ENCODE measurements at regions not wholly inside any gene's neighbourhood (a gene's known extent, or its start where the extent isn't known, plus 50 kb on each side); places are given as distances from the start of the nearest gene placed in this dataset.
"Not testable (repeated sequence)": the region's sequence is repeated elsewhere in the genome, so short reads cannot be mapped to it uniquely, and the experiment has no call there.

DNA sequence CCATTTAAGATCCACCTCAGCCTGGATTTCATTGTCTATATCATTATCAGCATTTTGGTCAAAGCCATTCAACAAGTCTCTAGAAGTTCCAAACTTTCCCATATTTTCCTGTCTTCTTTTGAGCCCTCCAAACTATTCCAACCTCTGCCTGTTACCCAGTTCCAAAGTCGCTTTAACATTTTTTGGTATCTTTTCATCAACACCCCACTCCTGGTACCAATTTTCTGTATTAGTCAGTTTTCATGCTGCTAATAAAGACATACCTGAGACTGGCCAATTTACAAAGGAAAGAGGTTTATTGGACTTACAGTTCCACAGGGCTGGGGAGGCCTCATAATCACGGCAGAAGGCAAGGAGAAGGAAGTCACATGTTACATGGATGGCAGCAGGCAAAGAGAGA lies 982.9 kb downstream of the TAF11L14 start:
- POLR2A ChIA-PET; H3K4me1 ChIP-seq (ENCODE audit: control extremely low read depth in 1 of 4, control insufficient read depth in 4 of 4, insufficient read depth in 4 of 4, low read length in 3 of 4); H3K36me3 ChIP-seq (ENCODE audit: control insufficient read depth in 4 of 4, insufficient read depth in 4 of 4, low read length in 3 of 4); H3K4me3 ChIP-seq (ENCODE audit: control insufficient read depth in 1 of 7, extremely low read depth in 1 of 7, insufficient read depth in 4 of 7, low read depth in 2 of 7, low read length in 6 of 7); H3K27me3 ChIP-seq (replicated peaks in 2 of 5; ENCODE audit: control insufficient read depth in 4 of 5, insufficient read depth in 5 of 5, low read length in 4 of 5); DNase-seq; H3K27ac ChIP-seq (ENCODE audit: insufficient read depth in 1 of 2, low read depth in 1 of 2, low read length in 2 of 2, poor library complexity in 1 of 2, severe bottlenecking in 2 of 2); CTCF ChIA-PET: not testable (repeated sequence)
- H3K9me3 ChIP-seq (ENCODE audit: control extremely low read depth in 1 of 5, control insufficient read depth in 4 of 5, insufficient read depth in 2 of 5, low read depth in 1 of 5, low read length in 4 of 5) = peaks cover 0 to 13% (median 9%) of the 10 kb centered on the region in 5 experiments
- WGBS (ENCODE audit: insufficient coverage) = 100% methylated on average over 2 of the region's 2 CpGs

DNA sequence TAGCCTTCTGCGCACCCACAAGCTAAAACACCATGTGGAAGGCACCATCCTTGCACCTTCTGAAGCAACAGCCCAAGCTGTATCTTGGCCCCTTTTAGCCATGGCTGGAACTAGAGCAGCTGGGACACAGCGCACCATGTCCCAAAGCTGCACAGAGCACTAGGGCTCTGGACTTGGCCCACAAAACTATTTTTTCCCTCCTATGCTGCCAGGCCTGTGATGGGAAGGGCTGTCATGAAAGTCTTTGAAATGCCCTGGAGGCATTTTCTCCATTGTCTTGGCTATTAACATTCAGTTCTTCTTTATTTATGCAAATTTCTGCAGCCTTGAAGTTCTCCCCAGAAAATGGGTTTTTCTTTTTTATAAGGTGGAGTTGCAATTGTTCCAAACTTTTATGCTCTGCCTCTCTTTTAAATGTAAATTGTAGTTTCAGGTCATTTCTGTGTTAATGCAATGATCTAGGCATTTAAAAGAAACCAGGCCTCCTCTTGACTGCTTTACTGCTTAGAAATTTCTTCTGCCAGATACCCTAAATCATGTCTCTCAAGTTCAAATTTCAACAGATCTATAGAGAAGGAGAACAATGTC lies 996.3 kb downstream of the TAF11L14 start:
- ChIA-PET CTCF (no interaction called here), POLR2A (no interaction called here)
- Histone ChIP-seq H3K27ac (ENCODE audit: insufficient read depth in 1 of 2, low read depth in 1 of 2, low read length in 2 of 2, poor library complexity in 1 of 2, severe bottlenecking in 2 of 2) (no peak overlapping the region), H3K27me3 (replicated peaks in 2 of 5; ENCODE audit: control insufficient read depth in 4 of 5, insufficient read depth in 5 of 5, low read length in 4 of 5) (no peaks in the 10 kb centered on the region), H3K4me1 (ENCODE audit: control extremely low read depth in 1 of 4, control insufficient read depth in 4 of 4, insufficient read depth in 4 of 4, low read length in 3 of 4) (no peaks in the 10 kb centered on the region), H3K36me3 (ENCODE audit: control insufficient read depth in 4 of 4, insufficient read depth in 4 of 4, low read length in 3 of 4) (no peaks in the 10 kb centered on the region), H3K9me3 (ENCODE audit: control extremely low read depth in 1 of 5, control insufficient read depth in 4 of 5, insufficient read depth in 2 of 5, low read depth in 1 of 5, low read length in 4 of 5) (no peaks in the 10 kb centered on the region), H3K4me3 (ENCODE audit: control insufficient read depth in 1 of 7, extremely low read depth in 1 of 7, insufficient read depth in 4 of 7, low read depth in 2 of 7, low read length in 6 of 7) (no peak overlapping the region)
- 100% methylated on average over 1 of the region's 2 CpGs for WGBS (ENCODE audit: insufficient coverage)
- no peak for DNase-seq

DNA sequence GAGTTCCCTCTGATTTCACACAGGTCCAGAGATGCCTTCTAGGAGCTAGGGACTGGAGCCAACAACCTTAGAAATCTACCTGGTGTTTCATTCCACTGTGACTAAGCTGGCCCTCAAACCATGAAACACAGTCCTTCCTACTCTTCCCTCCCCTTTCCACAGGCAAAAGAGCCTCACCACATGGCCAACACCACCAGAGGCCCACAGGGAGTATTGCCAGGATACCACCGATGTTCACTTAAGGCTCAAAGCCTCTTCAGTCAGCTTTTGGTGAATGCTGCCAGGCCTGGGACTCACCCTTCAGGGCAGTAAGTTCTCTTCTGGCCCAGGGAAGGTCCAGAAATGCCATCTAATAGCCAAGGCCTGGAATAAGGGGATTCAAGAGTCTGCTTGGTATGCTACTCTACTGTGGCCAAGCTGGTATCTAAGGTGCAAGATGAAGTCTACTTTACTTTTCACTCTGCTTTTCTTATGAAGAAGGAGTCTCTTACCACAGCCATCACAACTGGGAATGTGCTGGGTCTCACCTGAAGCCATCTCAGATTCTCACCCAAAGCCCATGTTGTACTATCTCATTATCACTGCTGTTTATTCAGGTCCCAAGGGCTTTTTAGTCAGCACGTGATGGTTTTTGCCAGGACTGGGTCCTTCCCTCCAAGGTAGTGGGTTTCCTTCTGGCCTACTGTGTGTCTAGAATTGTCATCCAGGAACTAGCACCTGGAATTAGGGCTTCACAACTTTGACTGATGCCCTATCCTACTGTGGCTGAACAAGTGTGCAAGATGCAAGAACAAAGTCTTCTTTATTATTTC lies 1018.4 kb downstream of the TAF11L14 start:
- WGBS (ENCODE audit: insufficient coverage) = 100% methylated on average over 2 of the region's 2 CpGs
- H3K36me3 ChIP-seq (ENCODE audit: control insufficient read depth in 4 of 4, insufficient read depth in 4 of 4, low read length in 3 of 4) = no peaks in the 10 kb centered on the region
- no peaks in the 10 kb centered on the region for H3K4me1 ChIP-seq (ENCODE audit: control extremely low read depth in 1 of 4, control insufficient read depth in 4 of 4, insufficient read depth in 4 of 4, low read length in 3 of 4)
- no peak for DNase-seq
- CTCF ChIA-PET = no interaction called here
- POLR2A ChIA-PET = no interaction called here
- H3K4me3 ChIP-seq (ENCODE audit: control insufficient read depth in 1 of 7, extremely low read depth in 1 of 7, insufficient read depth in 4 of 7, low read depth in 2 of 7, low read length in 6 of 7) = no peak overlapping the region
- peaks cover 0 to 10% (median 1%) of the 10 kb centered on the region in 5 experiments for H3K9me3 ChIP-seq (ENCODE audit: control extremely low read depth in 1 of 5, control insufficient read depth in 4 of 5, insufficient read depth in 2 of 5, low read depth in 1 of 5, low read length in 4 of 5)
- H3K27ac ChIP-seq (ENCODE audit: insufficient read depth in 1 of 2, low read depth in 1 of 2, low read length in 2 of 2, poor library complexity in 1 of 2, severe bottlenecking in 2 of 2) = no peak overlapping the region
- no peaks in the 10 kb centered on the region for H3K27me3 ChIP-seq (replicated peaks in 2 of 5; ENCODE audit: control insufficient read depth in 4 of 5, insufficient read depth in 5 of 5, low read length in 4 of 5)

DNA sequence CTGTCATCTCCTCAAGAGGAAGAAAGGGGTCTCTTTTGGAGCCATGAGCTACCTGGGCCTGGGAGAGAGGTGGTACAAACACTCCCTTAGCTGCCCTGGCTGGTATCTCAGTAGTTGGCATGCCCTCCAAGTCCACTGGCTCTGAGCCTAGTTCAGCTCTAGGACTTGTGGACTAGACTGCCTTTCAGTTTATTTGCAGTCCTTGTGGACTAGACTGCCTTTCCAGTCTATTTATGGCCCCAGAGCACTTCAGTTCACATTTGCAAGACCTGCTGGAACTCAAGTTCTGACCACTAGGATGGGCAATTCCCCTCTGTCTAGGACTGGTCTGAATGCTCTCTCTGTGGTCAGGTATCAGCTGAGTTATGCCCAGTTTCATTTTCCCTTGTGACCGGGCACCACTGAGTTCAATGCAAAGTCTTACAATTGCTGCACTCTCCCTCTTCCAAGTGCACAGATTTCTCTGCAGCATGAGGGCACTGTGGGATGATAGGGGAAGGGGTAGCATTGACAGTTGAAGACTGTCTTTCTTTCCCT lies 1019.0 kb downstream of the TAF11L14 start:
- no peak overlapping the region for H3K27ac ChIP-seq (ENCODE audit: insufficient read depth in 1 of 2, low read depth in 1 of 2, low read length in 2 of 2, poor library complexity in 1 of 2, severe bottlenecking in 2 of 2)
- ChIA-PET CTCF (no interaction called here), POLR2A (no interaction called here)
- no peaks in the 10 kb centered on the region for H3K4me1 ChIP-seq (ENCODE audit: control extremely low read depth in 1 of 4, control insufficient read depth in 4 of 4, insufficient read depth in 4 of 4, low read length in 3 of 4)
- no peaks in the 10 kb centered on the region for H3K36me3 ChIP-seq (ENCODE audit: control insufficient read depth in 4 of 4, insufficient read depth in 4 of 4, low read length in 3 of 4)
- peaks cover 0 to 7% (median 0%) of the 10 kb centered on the region in 5 experiments for H3K9me3 ChIP-seq (ENCODE audit: control extremely low read depth in 1 of 5, control insufficient read depth in 4 of 5, insufficient read depth in 2 of 5, low read depth in 1 of 5, low read length in 4 of 5)
- no CpG with 5 or more reads among the region's 1 CpG for WGBS (ENCODE audit: insufficient coverage)
- no peak for DNase-seq
- H3K27me3 ChIP-seq (replicated peaks in 2 of 5; ENCODE audit: control insufficient read depth in 4 of 5, insufficient read depth in 5 of 5, low read length in 4 of 5) = no peaks in the 10 kb centered on the region
- no peak overlapping the region for H3K4me3 ChIP-seq (ENCODE audit: control insufficient read depth in 1 of 7, extremely low read depth in 1 of 7, insufficient read depth in 4 of 7, low read depth in 2 of 7, low read length in 6 of 7)

DNA sequence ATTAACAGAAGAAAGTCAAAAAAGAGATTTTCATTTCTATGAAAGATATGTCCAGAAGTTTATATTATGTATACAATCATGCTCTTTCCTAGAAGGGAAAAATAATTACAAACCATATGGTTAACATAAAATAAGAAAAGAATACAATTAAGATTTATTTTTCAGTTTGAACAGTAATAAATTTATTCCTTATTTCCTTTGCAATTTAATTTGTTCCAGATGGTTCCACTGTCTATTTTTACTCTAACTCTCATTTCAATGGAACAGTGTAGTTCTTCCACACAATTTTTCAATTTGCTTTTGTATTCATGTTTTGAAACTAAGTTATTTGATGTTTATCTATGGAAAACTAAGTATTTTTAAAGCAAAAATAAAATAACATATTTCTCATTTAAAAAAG lies 1026.3 kb downstream of the TAF11L14 start:
- Histone ChIP-seq H3K4me1 (ENCODE audit: control extremely low read depth in 1 of 4, control insufficient read depth in 4 of 4, insufficient read depth in 4 of 4, low read length in 3 of 4) (no peaks in the 10 kb centered on the region), H3K4me3 (ENCODE audit: control insufficient read depth in 1 of 7, extremely low read depth in 1 of 7, insufficient read depth in 4 of 7, low read depth in 2 of 7, low read length in 6 of 7) (no peak overlapping the region), H3K27me3 (replicated peaks in 2 of 5; ENCODE audit: control insufficient read depth in 4 of 5, insufficient read depth in 5 of 5, low read length in 4 of 5) (no peaks in the 10 kb centered on the region), H3K27ac (ENCODE audit: insufficient read depth in 1 of 2, low read depth in 1 of 2, low read length in 2 of 2, poor library complexity in 1 of 2, severe bottlenecking in 2 of 2) (no peak overlapping the region), H3K9me3 (ENCODE audit: control extremely low read depth in 1 of 5, control insufficient read depth in 4 of 5, insufficient read depth in 2 of 5, low read depth in 1 of 5, low read length in 4 of 5) (no peaks in the 10 kb centered on the region), H3K36me3 (ENCODE audit: control insufficient read depth in 4 of 4, insufficient read depth in 4 of 4, low read length in 3 of 4) (no peaks in the 10 kb centered on the region)
- no peak for DNase-seq
- ChIA-PET POLR2A (interaction anchor here (1.0 kb wide), 1 partner anchor 335 kb away, joined by 4 read pairs; no protein-coding TSS in a partner anchor), CTCF (interaction anchor here (1.5 kb wide), 1 partner anchor 15 kb away, joined by 3 read pairs; no protein-coding TSS in a partner anchor)

DNA sequence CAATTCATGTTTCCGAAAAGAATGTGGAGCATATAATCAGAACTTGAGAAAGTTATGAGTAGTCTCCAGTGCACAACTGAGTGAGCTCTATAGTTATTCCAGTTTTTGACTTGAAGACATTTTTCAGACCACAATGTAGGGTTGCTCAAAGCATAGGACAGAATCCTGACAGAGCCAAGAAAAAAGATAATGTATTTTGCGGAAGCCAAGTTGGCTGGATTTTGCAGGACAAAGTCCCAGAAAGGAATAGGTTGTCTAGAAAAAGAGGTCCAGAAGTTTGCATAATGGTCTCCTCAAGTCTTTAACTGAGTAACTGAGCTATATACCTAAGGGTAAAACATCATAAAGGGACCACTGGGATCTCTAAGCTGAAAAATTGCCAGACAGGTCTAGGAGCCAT lies 1028.0 kb downstream of the TAF11L14 start:
- H3K9me3 ChIP-seq (ENCODE audit: control extremely low read depth in 1 of 5, control insufficient read depth in 4 of 5, insufficient read depth in 2 of 5, low read depth in 1 of 5, low read length in 4 of 5) = no peaks in the 10 kb centered on the region
- POLR2A ChIA-PET = no interaction called here
- no peak for DNase-seq
- 100% methylated on average over 2 of the region's 2 CpGs for WGBS (ENCODE audit: insufficient coverage)
- H3K27ac ChIP-seq (ENCODE audit: insufficient read depth in 1 of 2, low read depth in 1 of 2, low read length in 2 of 2, poor library complexity in 1 of 2, severe bottlenecking in 2 of 2) = no peak overlapping the region
- H3K4me1 ChIP-seq (ENCODE audit: control extremely low read depth in 1 of 4, control insufficient read depth in 4 of 4, insufficient read depth in 4 of 4, low read length in 3 of 4) = no peaks in the 10 kb centered on the region
- no peaks in the 10 kb centered on the region for H3K36me3 ChIP-seq (ENCODE audit: control insufficient read depth in 4 of 4, insufficient read depth in 4 of 4, low read length in 3 of 4)
- CTCF ChIA-PET = no interaction called here
- no peak overlapping the region for H3K4me3 ChIP-seq (ENCODE audit: control insufficient read depth in 1 of 7, extremely low read depth in 1 of 7, insufficient read depth in 4 of 7, low read depth in 2 of 7, low read length in 6 of 7)
- no peaks in the 10 kb centered on the region for H3K27me3 ChIP-seq (replicated peaks in 2 of 5; ENCODE audit: control insufficient read depth in 4 of 5, insufficient read depth in 5 of 5, low read length in 4 of 5)

DNA sequence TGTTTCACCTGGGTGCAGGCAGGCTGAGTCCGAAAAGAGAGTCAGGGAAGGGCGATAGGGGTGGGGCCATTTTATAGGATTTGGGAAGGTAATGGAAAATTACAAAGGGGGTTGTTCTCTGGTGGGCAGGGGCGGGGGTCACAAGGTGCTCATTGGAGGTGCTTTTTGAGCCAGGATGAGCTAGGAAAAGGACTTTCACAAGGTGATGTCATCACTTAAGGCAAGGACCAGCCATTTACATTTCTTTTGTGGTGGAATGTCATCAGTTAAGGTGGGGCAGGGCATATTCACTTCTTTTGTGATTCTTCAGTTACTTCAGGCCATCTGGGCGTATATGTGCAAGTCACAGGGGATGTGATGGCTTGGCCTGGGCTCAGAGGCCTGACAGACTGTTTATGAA lies 1040.0 kb downstream of the TAF11L14 start:
- H3K4me1 ChIP-seq (ENCODE audit: control extremely low read depth in 1 of 4, control insufficient read depth in 4 of 4, insufficient read depth in 4 of 4, low read length in 3 of 4) = peaks cover 3 to 11% (median 4%) of the 10 kb centered on the region in 4 experiments
- DNase-seq; H3K27me3 ChIP-seq (replicated peaks in 2 of 5; ENCODE audit: control insufficient read depth in 4 of 5, insufficient read depth in 5 of 5, low read length in 4 of 5); H3K27ac ChIP-seq (ENCODE audit: insufficient read depth in 1 of 2, low read depth in 1 of 2, low read length in 2 of 2, poor library complexity in 1 of 2, severe bottlenecking in 2 of 2); H3K36me3 ChIP-seq (ENCODE audit: control insufficient read depth in 4 of 4, insufficient read depth in 4 of 4, low read length in 3 of 4); H3K4me3 ChIP-seq (ENCODE audit: control insufficient read depth in 1 of 7, extremely low read depth in 1 of 7, insufficient read depth in 4 of 7, low read depth in 2 of 7, low read length in 6 of 7); POLR2A ChIA-PET; CTCF ChIA-PET; H3K9me3 ChIP-seq (ENCODE audit: control extremely low read depth in 1 of 5, control insufficient read depth in 4 of 5, insufficient read depth in 2 of 5, low read depth in 1 of 5, low read length in 4 of 5): not testable (repeated sequence)
- WGBS (ENCODE audit: insufficient coverage) = 83% methylated on average over 1 of the region's 4 CpGs
